ENCODE measurements at regions not wholly inside any gene's neighbourhood (a gene's known extent, or its start where the extent isn't known, plus 50 kb on each side); places are given as distances from the start of the nearest gene placed in this dataset.
"Not testable (repeated sequence)": the region's sequence is repeated elsewhere in the genome, so short reads cannot be mapped to it uniquely, and the experiment has no call there.

GRCh38 chr2:155633060-155633839 is 699.3 kb downstream of the NR4A2 start:
- no peak for DNase-seq
- intact Hi-C loops (cut with DNase I), result no loop called here

- DNase-seq, result no peak
- intact Hi-C loops (cut with DNase I), result no loop called here
Measured at GRCh38 chr2:155630760-155631159, 701.8 kb downstream of the NR4A2 start.

DNA sequence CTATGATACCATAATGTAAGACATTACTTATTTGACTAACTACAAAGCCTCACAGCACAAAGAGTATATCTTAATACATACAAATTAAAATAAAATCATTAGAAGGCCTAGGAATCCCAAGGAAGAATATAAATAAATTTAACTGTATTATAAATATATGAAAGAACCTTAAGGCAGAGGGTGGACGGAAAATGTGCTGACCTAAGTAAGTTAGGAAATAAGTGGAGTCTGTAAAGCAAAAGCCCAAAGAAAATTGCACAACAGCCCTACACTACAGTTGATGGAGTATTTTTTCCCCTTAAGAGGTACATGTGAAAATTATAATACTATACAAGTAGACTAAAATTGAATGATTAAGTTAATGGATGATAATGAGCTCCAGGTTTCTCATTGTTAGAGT is 710.1 kb downstream of the NR4A2 start:
- intact Hi-C loops (cut with DNase I), result no loop called here
- DNase-seq, result no peak

GRCh38 chr2:155600914-155601760 is 731.4 kb downstream of the NR4A2 start:
- intact Hi-C loops (cut with DNase I), result loop anchor here (2.0 kb wide), 1 partner anchor 38 kb away; no protein-coding TSS in a partner anchor
- DNase-seq, result peak in 2 of 10 donors; percentile 18 to 39

DNA sequence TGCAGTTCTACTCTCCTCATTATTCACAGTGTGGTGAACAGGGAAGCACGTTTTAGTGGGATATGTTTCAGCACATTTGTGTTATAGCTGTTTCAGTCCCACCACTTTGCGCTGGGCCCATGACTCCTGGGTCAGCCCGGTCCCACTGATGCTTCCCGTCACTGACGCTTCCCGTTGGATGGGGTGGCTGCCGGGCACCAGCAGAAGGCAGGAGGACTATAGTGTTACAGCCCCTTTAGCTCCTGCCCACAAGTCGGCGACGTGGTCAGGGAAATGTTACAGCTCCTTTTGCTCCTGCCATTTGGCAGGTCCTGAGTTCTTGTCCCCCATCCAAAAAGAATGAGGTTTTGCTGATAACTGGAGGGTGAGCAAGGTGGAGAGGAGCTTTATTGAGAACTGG is 732.2 kb downstream of the NR4A2 start:
- intact Hi-C loops (cut with DNase I), result loop anchor here (2.0 kb wide), 1 partner anchor 39 kb away; no protein-coding TSS in a partner anchor
- DNase-seq, result peak in 2 of 10 donors; percentile 32 to 34

DNA sequence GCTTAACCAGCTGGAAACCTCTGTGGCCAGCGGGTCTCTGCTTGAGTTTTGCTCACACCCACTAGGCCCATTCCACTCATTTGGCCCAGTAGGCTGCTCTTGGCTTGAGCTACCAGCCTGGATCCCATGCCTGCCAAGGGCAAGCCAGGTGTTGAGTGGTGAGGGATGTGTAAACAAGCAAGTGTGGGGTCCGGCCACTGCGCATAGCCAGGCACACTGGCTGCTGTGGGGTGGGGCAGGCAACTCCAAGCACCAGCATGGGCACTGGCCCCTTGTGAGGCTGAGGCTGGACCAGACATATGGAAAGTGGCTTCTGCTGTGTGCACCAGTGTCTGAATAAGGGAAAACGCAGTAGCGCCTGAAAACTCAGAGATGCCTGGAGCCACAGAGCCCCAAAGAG is 732.7 kb downstream of the NR4A2 start:
- intact Hi-C loops (cut with DNase I), result loop anchor here (2.0 kb wide), 1 partner anchor 39 kb away; no protein-coding TSS in a partner anchor
- DNase-seq, result peak in 3 of 10 donors; percentile 55 to 68 (median 60)

- intact Hi-C loops (cut with DNase I), result no loop called here
Measured at GRCh38 chr2:155583674-155584195, 748.8 kb downstream of the NR4A2 start.

GRCh38 chr2:155574941-155575340 is 757.6 kb downstream of the NR4A2 start:
- intact Hi-C loops (cut with DNase I), result no loop called here
- no peak for DNase-seq

More at GRCh38 chr2:155583674-155584195, 748.8 kb downstream of the NR4A2 start:
- peak in 2 of 10 donors; percentile 32 to 51 for DNase-seq

DNA sequence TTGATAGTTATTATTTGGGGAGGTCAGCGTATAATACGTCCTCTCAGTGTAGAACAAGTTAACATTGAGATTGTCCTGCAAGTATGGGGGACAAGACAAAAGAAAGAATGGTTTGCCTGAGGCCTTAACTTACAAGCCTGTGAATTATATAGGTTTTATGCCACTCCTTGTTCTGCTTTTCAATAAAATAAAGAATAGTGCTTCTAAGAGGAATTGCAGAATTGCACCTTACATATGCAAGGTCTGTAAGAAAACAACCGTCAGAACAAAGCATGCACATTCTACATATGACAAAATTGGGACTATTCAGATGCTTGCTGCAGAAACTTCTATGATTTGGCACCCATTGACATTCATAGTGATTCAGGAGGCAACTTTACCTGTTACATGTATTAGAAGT is 785.0 kb downstream of the NR4A2 start:
- no peak for DNase-seq
- intact Hi-C loops (cut with DNase I), result no loop called here

GRCh38 chr2:155546721-155547555 is 785.6 kb downstream of the NR4A2 start:
- intact Hi-C loops (cut with DNase I), result no loop called here
- DNase-seq, result peak in 1 of 10 donors; percentile 3

DNA sequence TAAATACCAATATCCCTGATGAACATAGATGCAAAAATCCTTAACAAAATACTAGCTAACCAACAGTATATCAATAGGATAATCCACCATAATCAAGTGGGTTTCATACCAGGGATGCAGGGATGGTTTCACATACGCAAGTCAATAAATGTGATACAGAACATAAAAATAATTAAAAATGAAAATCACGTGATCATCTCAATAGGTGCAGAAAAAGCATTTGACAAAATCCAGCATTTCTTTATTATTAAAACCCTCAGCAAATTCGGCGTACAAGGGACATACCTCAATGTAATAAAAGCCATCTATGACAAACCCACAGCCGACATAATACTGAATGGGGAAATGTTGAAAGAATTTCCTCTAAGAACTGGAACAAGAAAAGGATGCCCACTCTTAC is 793.5 kb downstream of the NR4A2 start:
- not testable (repeated sequence) for DNase-seq

GRCh38 chr2:155528034-155528433 is 804.5 kb downstream of the NR4A2 start:
- no peak for DNase-seq
- intact Hi-C loops (cut with DNase I), result no loop called here

More for the DNA sequence above, 793.5 kb downstream of the NR4A2 start:
- intact Hi-C loops (cut with DNase I), result not testable (repeated sequence)

- intact Hi-C loops (cut with DNase I), result no loop called here
- DNase-seq, result no peak
Measured at GRCh38 chr2:155525199-155525598, 807.3 kb downstream of the NR4A2 start.

- DNase-seq, result no peak
- intact Hi-C loops (cut with DNase I), result no loop called here
Measured at GRCh38 chr2:155519529-155520130, 812.9 kb downstream of the NR4A2 start.

GRCh38 chr2:155518094-155518493 is 814.4 kb downstream of the NR4A2 start:
- no peak for DNase-seq
- intact Hi-C loops (cut with DNase I), result no loop called here

- intact Hi-C loops (cut with DNase I), result no loop called here
- no peak for DNase-seq
Measured at GRCh38 chr2:155517362-155517761, 815.2 kb downstream of the NR4A2 start.

DNA sequence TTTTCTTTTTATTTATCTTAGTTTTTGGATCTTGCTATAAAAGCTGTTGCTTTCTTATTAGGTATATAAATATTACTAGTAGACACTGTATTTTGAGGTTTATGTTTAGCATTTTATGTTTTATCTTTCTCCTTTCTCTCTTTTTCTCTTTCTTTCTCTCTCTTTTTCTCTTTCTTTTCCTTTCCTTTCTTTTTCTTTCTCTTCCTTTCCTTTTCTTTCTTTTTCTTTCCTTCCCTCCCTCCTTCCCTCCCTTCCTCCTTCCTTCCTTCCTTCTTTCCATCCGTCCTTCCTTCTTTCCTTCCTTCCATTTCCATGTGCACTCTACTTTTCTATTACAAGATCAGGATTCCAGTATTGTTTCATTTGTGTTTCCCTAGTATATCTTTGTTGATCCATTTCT is 814.8 kb downstream of the KCNJ3 start:
- intact Hi-C loops (cut with DNase I), result no loop called here

GRCh38 chr2:155502766-155503165 is 804.3 kb downstream of the KCNJ3 start:
- DNase-seq, result no peak
- intact Hi-C loops (cut with DNase I), result no loop called here

More for the DNA sequence above, 814.8 kb downstream of the KCNJ3 start:
- DNase-seq, result no peak

GRCh38 chr2:155498106-155498505 is 799.6 kb downstream of the KCNJ3 start:
- DNase-seq, result no peak
- intact Hi-C loops (cut with DNase I), result no loop called here

DNA sequence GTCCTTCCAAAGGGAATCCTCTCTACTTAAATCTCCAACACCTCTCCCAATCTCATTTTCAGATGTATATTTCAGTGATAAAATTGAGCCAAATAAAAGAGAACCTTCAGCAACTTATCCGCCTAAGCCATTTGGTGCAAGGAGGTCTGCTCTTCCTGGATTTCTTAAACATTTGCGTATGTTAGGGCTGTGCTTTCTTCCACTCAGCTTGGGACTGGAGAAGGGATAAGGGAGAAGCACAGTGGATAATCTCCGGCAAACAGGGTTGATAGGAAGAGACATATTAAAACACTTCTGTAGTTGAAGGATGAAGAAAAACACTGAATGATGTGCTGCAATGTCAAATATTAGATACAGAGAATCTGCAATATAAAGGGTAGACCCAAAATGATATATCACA is 796.2 kb downstream of the KCNJ3 start:
- intact Hi-C loops (cut with DNase I), result no loop called here
- no peak for DNase-seq
